ENCODE measurements at regions not wholly inside any gene's neighbourhood (a gene's known extent, or its start where the extent isn't known, plus 50 kb on each side); places are given as distances from the start of the nearest gene placed in this dataset.

DNA sequence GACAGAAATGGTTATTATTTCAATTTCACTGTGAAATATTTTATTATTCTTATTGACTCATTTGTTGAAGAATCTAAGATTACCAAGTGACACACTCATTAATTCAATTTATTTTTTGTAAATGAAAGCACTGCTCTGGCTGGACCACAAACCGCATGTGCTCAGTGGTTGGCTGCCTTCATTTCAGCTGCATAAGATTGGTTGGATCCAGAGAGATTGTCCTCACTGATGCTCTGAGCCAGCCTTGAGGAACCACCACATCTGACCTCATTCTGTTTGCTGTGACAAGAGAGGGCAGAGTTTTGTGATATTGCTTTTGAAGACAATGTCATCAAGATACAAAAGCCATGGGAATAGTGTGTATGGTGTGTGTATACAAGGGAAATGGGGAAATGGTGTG is 192.1 kb downstream of the CYRIA start:
- no peaks in the 10 kb centered on the region for H3K4me1 ChIP-seq (ENCODE audit: control insufficient read depth in 4 of 4, insufficient read depth in 4 of 4, low read length in 3 of 4)
- H3K27me3 ChIP-seq (ENCODE audit: control insufficient read depth in 4 of 4, insufficient read depth in 4 of 4, low read length in 3 of 4): no peaks in the 10 kb centered on the region
- no peak for TF ChIP-seq GABPA (IDR thresholded peaks at IDR 0.05 in 1 of 2, conservative IDR thresholded peaks at IDR 0.05 in 1 of 2)
- H3K9me3 ChIP-seq (ENCODE audit: control insufficient read depth in 4 of 4, low read length in 3 of 4): no peaks in the 10 kb centered on the region
- DNase-seq (ENCODE audit: low spot score): no peak
- no peak overlapping the region for H3K9ac ChIP-seq (ENCODE audit: low read depth in 1 of 2, low read length in 2 of 2)
- no peak overlapping the region for H3K27ac ChIP-seq (ENCODE audit: low read depth in 1 of 2, low read length in 2 of 2)
- 94% methylated on average over 1 of the region's 1 CpG for WGBS
- H3K36me3 ChIP-seq (ENCODE audit: control insufficient read depth in 4 of 4, insufficient read depth in 3 of 4, low read depth in 1 of 4, low read length in 3 of 4): no peaks in the 10 kb centered on the region
- H3K4me3 ChIP-seq (ENCODE audit: low read depth in 1 of 3, low read length in 3 of 3): no peak overlapping the region

DNA sequence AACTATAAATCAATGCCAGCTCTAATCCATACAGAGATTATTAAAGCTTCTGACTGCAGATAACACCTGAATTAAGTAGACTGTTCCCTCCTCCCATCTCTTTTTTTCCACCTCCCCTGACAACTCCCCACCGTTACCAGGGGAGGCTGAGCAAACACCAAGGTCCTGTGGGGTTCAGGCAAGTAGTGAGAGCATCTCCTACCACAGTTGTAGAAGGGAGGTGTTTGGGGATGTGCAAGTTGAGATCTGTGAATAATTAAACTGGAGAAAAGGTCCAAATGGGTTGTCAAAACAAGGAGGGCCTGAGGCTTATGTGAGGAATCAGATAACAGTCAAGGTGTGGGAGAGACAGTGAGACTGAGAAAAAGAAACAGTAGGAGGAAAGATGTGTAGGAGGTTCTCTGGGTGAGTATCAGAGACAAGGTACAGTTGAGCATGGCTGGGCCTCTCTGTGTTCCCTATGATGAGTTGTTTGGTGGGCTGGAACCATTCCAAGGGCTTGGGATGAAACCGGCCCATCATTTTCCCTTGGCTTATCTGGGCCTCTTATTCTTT is 194.6 kb downstream of the CYRIA start:
- TF ChIP-seq SP1 (IDR thresholded peaks at IDR 0.05) (no peak), TAF1 (conservative IDR thresholded peaks at IDR 0.05) (no peak), NR2F2 (IDR thresholded peaks at IDR 0.05) (no peak), RAD21 (IDR thresholded peaks at IDR 0.05) (no peak), FOXA2 (IDR thresholded peaks at IDR 0.05) (no peak)
- H3K4me3 ChIP-seq (ENCODE audit: low read depth in 1 of 3, low read length in 3 of 3): no peak overlapping the region
- no peak overlapping the region for H3K9ac ChIP-seq (ENCODE audit: low read depth in 1 of 2, low read length in 2 of 2)
- H3K36me3 ChIP-seq (ENCODE audit: control insufficient read depth in 4 of 4, insufficient read depth in 3 of 4, low read depth in 1 of 4, low read length in 3 of 4): no peaks in the 10 kb centered on the region
- H3K27ac ChIP-seq (ENCODE audit: low read depth in 1 of 2, low read length in 2 of 2): no peak overlapping the region
- H3K27me3 ChIP-seq (ENCODE audit: control insufficient read depth in 4 of 4, insufficient read depth in 4 of 4, low read length in 3 of 4): no peaks in the 10 kb centered on the region
- DNase-seq (ENCODE audit: low spot score): no peak
- 91% methylated on average over 2 of the region's 2 CpGs for WGBS
- no peaks in the 10 kb centered on the region for H3K4me1 ChIP-seq (ENCODE audit: control insufficient read depth in 4 of 4, insufficient read depth in 4 of 4, low read length in 3 of 4)
- no peaks in the 10 kb centered on the region for H3K9me3 ChIP-seq (ENCODE audit: control insufficient read depth in 4 of 4, low read length in 3 of 4)

DNA sequence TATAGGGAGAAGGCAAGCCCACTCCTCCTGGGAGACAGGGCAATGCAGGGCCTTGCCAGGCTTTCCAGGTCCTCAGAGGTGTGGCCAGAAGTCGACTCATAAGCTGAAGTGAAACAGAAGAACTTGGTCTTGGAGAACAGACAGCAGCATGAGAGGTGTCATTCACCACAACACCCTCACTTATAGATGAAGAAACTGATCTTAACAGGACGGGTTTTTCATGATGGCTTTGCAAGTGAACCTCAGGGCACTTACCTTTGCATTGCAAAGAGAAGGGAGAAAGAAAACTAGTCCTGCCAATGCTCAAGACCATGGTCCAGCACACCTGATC is 198.8 kb downstream of the CYRIA start:
- no peaks in the 10 kb centered on the region for H3K9me3 ChIP-seq (ENCODE audit: control insufficient read depth in 4 of 4, low read length in 3 of 4)
- H3K27ac ChIP-seq (ENCODE audit: low read depth in 1 of 2, low read length in 2 of 2): no peak overlapping the region
- H3K9ac ChIP-seq (ENCODE audit: low read depth in 1 of 2, low read length in 2 of 2): no peak overlapping the region
- TF ChIP-seq YY1 (IDR thresholded peaks at IDR 0.05) (no peak), RXRA (IDR thresholded peaks at IDR 0.05) (no peak), TAF1 (conservative IDR thresholded peaks at IDR 0.05) (no peak), NR2F2 (IDR thresholded peaks at IDR 0.05) (no peak), FOXA2 (IDR thresholded peaks at IDR 0.05) (no peak), HNF4G (IDR thresholded peaks at IDR 0.05) (no peak), SP1 (IDR thresholded peaks at IDR 0.05) (no peak), FOXA1 (IDR thresholded peaks at IDR 0.05) (no peak), RAD21 (IDR thresholded peaks at IDR 0.05) (no peak)
- TF ChIP-seq, protein P1, sequence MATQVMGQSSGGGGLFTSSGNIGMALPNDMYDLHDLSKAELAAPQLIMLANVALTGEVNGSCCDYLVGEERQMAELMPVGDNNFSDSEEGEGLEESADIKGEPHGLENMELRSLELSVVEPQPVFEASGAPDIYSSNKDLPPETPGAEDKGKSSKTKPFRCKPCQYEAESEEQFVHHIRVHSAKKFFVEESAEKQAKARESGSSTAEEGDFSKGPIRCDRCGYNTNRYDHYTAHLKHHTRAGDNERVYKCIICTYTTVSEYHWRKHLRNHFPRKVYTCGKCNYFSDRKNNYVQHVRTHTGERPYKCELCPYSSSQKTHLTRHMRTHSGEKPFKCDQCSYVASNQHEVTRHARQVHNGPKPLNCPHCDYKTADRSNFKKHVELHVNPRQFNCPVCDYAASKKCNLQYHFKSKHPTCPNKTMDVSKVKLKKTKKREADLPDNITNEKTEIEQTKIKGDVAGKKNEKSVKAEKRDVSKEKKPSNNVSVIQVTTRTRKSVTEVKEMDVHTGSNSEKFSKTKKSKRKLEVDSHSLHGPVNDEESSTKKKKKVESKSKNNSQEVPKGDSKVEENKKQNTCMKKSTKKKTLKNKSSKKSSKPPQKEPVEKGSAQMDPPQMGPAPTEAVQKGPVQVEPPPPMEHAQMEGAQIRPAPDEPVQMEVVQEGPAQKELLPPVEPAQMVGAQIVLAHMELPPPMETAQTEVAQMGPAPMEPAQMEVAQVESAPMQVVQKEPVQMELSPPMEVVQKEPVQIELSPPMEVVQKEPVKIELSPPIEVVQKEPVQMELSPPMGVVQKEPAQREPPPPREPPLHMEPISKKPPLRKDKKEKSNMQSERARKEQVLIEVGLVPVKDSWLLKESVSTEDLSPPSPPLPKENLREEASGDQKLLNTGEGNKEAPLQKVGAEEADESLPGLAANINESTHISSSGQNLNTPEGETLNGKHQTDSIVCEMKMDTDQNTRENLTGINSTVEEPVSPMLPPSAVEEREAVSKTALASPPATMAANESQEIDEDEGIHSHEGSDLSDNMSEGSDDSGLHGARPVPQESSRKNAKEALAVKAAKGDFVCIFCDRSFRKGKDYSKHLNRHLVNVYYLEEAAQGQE (IDR thresholded peaks at IDR 0.05): no peak
- TF ChIP-seq, protein P2, sequence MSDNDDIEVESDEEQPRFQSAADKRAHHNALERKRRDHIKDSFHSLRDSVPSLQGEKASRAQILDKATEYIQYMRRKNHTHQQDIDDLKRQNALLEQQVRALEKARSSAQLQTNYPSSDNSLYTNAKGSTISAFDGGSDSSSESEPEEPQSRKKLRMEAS (IDR thresholded peaks at IDR 0.05): no peak
- TF ChIP-seq, protein P3, sequence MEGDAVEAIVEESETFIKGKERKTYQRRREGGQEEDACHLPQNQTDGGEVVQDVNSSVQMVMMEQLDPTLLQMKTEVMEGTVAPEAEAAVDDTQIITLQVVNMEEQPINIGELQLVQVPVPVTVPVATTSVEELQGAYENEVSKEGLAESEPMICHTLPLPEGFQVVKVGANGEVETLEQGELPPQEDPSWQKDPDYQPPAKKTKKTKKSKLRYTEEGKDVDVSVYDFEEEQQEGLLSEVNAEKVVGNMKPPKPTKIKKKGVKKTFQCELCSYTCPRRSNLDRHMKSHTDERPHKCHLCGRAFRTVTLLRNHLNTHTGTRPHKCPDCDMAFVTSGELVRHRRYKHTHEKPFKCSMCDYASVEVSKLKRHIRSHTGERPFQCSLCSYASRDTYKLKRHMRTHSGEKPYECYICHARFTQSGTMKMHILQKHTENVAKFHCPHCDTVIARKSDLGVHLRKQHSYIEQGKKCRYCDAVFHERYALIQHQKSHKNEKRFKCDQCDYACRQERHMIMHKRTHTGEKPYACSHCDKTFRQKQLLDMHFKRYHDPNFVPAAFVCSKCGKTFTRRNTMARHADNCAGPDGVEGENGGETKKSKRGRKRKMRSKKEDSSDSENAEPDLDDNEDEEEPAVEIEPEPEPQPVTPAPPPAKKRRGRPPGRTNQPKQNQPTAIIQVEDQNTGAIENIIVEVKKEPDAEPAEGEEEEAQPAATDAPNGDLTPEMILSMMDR (IDR thresholded peaks at IDR 0.05; ENCODE audit: low read depth, low read length, missing input control): no peak
- no peak for DNase-seq (ENCODE audit: low spot score)
- H3K27me3 ChIP-seq (ENCODE audit: control insufficient read depth in 4 of 4, insufficient read depth in 4 of 4, low read length in 3 of 4): no peaks in the 10 kb centered on the region
- no peaks in the 10 kb centered on the region for H3K36me3 ChIP-seq (ENCODE audit: control insufficient read depth in 4 of 4, insufficient read depth in 3 of 4, low read depth in 1 of 4, low read length in 3 of 4)
- no peak overlapping the region for H3K4me3 ChIP-seq (ENCODE audit: low read depth in 1 of 3, low read length in 3 of 3)
- WGBS: 64% methylated on average over 2 of the region's 2 CpGs
- peaks cover 0 to 5% (median 0%) of the 10 kb centered on the region in 4 donors for H3K4me1 ChIP-seq (ENCODE audit: control insufficient read depth in 4 of 4, insufficient read depth in 4 of 4, low read length in 3 of 4)
